ENCODE measurements at regions not wholly inside any gene's neighbourhood (a gene's known extent, or its start where the extent isn't known, plus 50 kb on each side); places are given as distances from the start of the nearest gene placed in this dataset.

- CTCF ChIA-PET: no interaction called here
- no peaks in the 10 kb centered on the region for H3K9me3 ChIP-seq (ENCODE audit: control insufficient read depth, insufficient read depth, low read depth, low read length)
- H3K27me3 ChIP-seq (ENCODE audit: control insufficient read depth, insufficient read depth, low read length): no peaks in the 10 kb centered on the region
- H3K27ac ChIP-seq (ENCODE audit: low read length): no peak overlapping the region
- no peak for DNase-seq (ENCODE audit: low read depth, low spot score)
- no TSS peak for BruUV-seq (replicated peaks)
- intact Hi-C loops (cut with micrococcal nuclease; ENCODE audit: unreplicated experiment): no loop called here
- H3K4me3 ChIP-seq (ENCODE audit: low read depth in 2 of 2, low read length in 2 of 2): no peak overlapping the region
- POLR2A ChIA-PET: no interaction called here
- H3K4me1 ChIP-seq (ENCODE audit: control insufficient read depth, insufficient read depth, low read length): no peaks in the 10 kb centered on the region
- no peaks in the 10 kb centered on the region for H3K36me3 ChIP-seq (ENCODE audit: control insufficient read depth, insufficient read depth, low read length)
- ATAC-seq: no peak
- in situ Hi-C loops (cut with HindIII; ENCODE audit: low pct_unique_long_range_greater_than_20kb, low sequenced_read_pairs): no loop called here
- TF ChIP-seq POLR2AphosphoS5 (IDR thresholded peaks at IDR 0.05; ENCODE audit: low read depth, low read length) (no peak), SIN3A (IDR thresholded peaks at IDR 0.05; ENCODE audit: borderline replicate concordance, insufficient read depth, low read depth, low read length) (no peak), REST (IDR thresholded peaks at IDR 0.05; ENCODE audit: insufficient read depth in 1 of 2, low read depth in 2 of 2, low read length in 1 of 2) (no peak), TCF7L2 (IDR thresholded peaks at IDR 0.05; ENCODE audit: low read depth, low read length) (no peak)
- TF ChIP-seq, protein P1, sequence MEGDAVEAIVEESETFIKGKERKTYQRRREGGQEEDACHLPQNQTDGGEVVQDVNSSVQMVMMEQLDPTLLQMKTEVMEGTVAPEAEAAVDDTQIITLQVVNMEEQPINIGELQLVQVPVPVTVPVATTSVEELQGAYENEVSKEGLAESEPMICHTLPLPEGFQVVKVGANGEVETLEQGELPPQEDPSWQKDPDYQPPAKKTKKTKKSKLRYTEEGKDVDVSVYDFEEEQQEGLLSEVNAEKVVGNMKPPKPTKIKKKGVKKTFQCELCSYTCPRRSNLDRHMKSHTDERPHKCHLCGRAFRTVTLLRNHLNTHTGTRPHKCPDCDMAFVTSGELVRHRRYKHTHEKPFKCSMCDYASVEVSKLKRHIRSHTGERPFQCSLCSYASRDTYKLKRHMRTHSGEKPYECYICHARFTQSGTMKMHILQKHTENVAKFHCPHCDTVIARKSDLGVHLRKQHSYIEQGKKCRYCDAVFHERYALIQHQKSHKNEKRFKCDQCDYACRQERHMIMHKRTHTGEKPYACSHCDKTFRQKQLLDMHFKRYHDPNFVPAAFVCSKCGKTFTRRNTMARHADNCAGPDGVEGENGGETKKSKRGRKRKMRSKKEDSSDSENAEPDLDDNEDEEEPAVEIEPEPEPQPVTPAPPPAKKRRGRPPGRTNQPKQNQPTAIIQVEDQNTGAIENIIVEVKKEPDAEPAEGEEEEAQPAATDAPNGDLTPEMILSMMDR (IDR thresholded peaks at IDR 0.05): no peak
Observed at GRCh38 chrX:98371994-98372393, 1488.3 kb downstream of the RPA4 start.

DNA sequence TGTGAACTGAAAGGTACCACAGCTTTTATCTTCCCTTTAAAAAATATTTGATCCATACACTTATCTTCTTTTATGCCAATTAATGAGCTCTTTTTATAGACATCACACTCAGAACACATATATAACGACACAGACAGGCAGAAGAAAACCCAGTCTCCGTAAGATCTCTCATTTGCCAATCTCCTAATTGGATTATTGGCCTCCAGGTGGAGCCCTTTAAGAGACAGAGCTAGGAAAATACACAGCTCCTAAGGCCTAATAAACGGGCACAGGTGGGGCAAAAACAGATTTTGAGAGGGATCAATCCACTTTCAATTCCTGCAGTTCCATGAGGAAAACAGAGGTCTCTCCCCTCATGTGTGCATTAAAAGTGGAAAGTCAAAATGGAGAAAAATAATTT is 1495.4 kb downstream of the RPA4 start:
- no peak for DNase-seq (ENCODE audit: low read depth, low spot score)
- no TSS peak for BruUV-seq (replicated peaks)
- Histone ChIP-seq H3K27me3 (ENCODE audit: control insufficient read depth, insufficient read depth, low read length) (no peaks in the 10 kb centered on the region), H3K9me3 (ENCODE audit: control insufficient read depth, insufficient read depth, low read depth, low read length) (peaks cover 4% of the 10 kb centered on the region), H3K4me3 (ENCODE audit: low read depth in 2 of 2, low read length in 2 of 2) (no peak overlapping the region), H3K4me1 (ENCODE audit: control insufficient read depth, insufficient read depth, low read length) (no peaks in the 10 kb centered on the region), H3K36me3 (ENCODE audit: control insufficient read depth, insufficient read depth, low read length) (no peaks in the 10 kb centered on the region), H3K27ac (ENCODE audit: low read length) (no peak overlapping the region)
- in situ Hi-C loops (cut with HindIII; ENCODE audit: low pct_unique_long_range_greater_than_20kb, low sequenced_read_pairs): no loop called here
- ChIA-PET CTCF (no interaction called here), POLR2A (no interaction called here)
- TF ChIP-seq TCF7L2 (IDR thresholded peaks at IDR 0.05; ENCODE audit: low read depth, low read length): no peak
- no peak for TF ChIP-seq POLR2AphosphoS5 (IDR thresholded peaks at IDR 0.05; ENCODE audit: low read depth, low read length)
- TF ChIP-seq, protein P1 (IDR thresholded peaks at IDR 0.05): peak; percentile 13; the same call in 1 of the 2 replicates
- no peak for TF ChIP-seq REST (IDR thresholded peaks at IDR 0.05; ENCODE audit: insufficient read depth in 1 of 2, low read depth in 2 of 2, low read length in 1 of 2)
- no peak for TF ChIP-seq SIN3A (IDR thresholded peaks at IDR 0.05; ENCODE audit: borderline replicate concordance, insufficient read depth, low read depth, low read length)
- no peak for ATAC-seq
- intact Hi-C loops (cut with micrococcal nuclease; ENCODE audit: unreplicated experiment): no loop called here
